Right lobe of liver (tissue), 6 donors: ENCODE measurements at regions not wholly inside any gene's neighbourhood (a gene's known extent, or its start where the extent isn't known, plus 50 kb on each side); places are given as distances from the start of the nearest gene placed in this dataset.
"Not testable (repeated sequence)": the region's sequence is repeated elsewhere in the genome, so short reads cannot be mapped to it uniquely, and the experiment has no call there.

Experiments used
- ATAC-seq, 4 donors: fragments of 200-7000 bp; cut with Tn5 transposase; one replicate each; pipeline ENCODE4 v1.9.1; 2020; ENCODE audit warnings: mild to moderate bottlenecking in 4 of 4, moderate library complexity in 4 of 4
- DNase-seq, 3 donors: peaks; one replicate each; pipeline ENCODE4 v3.0.0-alpha.2; 2020
- H3K27ac ChIP-seq, 3 donors: fragments of 200-600 bp; one replicate each; pipeline ENCODE4 v1.8.0; 2022
- H3K27me3 ChIP-seq, 2 donors: fragments of 200-600 bp; one replicate each; pipeline ENCODE4 v1.8.0; 2022
- H3K36me3 ChIP-seq, 4 donors: fragments of 200-600 bp; sonication (generic) in 1 of 4; one replicate each; pipeline versions ENCODE4 v1.5.1 to v1.8.0; 2017 to 2022; ENCODE audit warnings: control low read depth in 1 of 4
- H3K4me1 ChIP-seq, 4 donors: fragments of 200-600 bp; sonication (generic) in 1 of 4; one replicate each; pipeline versions ENCODE4 v1.5.1 to v1.8.0; 2017 to 2022; ENCODE audit warnings: control low read depth in 1 of 4
- H3K4me3 ChIP-seq, 3 donors: fragments of 200-600 bp; one replicate each; pipeline ENCODE4 v1.8.0; 2022
- H3K9me3 ChIP-seq, 4 donors: fragments of 200-600 bp; sonication (generic) in 1 of 4; one replicate each; pipeline versions ENCODE4 v1.5.1 to v1.8.0; 2017 to 2022; ENCODE audit warnings: control low read depth in 1 of 4
- POLR2A ChIP-seq: fragments of 450-650 bp; IDR thresholded peaks from one replicate; pipeline ENCODE4 v1.6.1; 2017; ENCODE audit warnings: antibody characterized with exemption, mild to moderate bottlenecking
- WGBS: methylation state at CpG from one replicate; pipeline ENCODE4 v1.1.6; 2018; ENCODE audit warnings: low coverage, low lambda C conversion rate; ENCODE audit not compliant: insufficient coverage; ENCODE audit errors: missing lambda C conversion rate; 5-methylcytosine and 5-hydroxymethylcytosine counted together
- intact Hi-C, 2 donors: fragments of 100-400 bp; cut with DNase I; formaldehyde crosslinking; loops; one replicate each; pipeline versions ENCODE4 v1.11.2 to v1.14.1; 2022
- TF ChIP-seq, protein P1 (sequence below), 4 donors: fragments of 200-600 bp in 3 of 4; fragments of 450-650 bp in 1 of 4; IDR thresholded peaks; one replicate each; pipeline versions ENCODE4 v1.5.1 to v1.8.0; 2016 to 2022; ENCODE audit warnings: antibody characterized with exemption in 4 of 4, mild to moderate bottlenecking in 2 of 4
- donor health status: DM: no; HTN: yes; CAD: no.
- donor health status: DM: no; HTN: no; CAD: no.
- donor health status: DM: no; HTN: no; CAD: no.
- donor health status: DM: no; HTN: yes; CAD: no.
- donor health status: DM: no; HTN: yes; CAD: no.

DNA sequence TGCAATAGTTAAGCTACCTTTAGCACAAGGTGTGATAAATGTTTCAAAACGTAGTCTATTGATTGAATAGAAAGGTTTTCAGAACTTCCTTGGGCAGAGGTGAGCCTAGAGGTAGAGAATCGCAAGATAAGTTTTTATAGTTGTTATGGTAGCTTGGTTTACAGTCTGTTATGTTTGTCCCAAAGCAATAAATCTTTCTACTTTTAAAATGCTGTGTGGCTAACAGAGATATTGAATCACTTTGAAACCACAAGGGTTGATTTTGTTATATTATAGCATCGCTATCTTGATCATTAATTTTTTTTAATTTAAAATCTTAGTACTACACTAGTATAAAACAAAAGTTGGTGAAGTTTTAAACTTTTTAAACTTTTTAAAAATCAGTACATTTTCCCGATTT, 126.7 kb downstream of the TMEM182 start:
- no peaks in the 10 kb centered on the region for H3K9me3 ChIP-seq
- H3K27me3 ChIP-seq, result no peaks in the 10 kb centered on the region
- H3K27ac ChIP-seq, result no peak overlapping the region
- TF ChIP-seq POLR2A, result no peak
- TF ChIP-seq, protein P1, sequence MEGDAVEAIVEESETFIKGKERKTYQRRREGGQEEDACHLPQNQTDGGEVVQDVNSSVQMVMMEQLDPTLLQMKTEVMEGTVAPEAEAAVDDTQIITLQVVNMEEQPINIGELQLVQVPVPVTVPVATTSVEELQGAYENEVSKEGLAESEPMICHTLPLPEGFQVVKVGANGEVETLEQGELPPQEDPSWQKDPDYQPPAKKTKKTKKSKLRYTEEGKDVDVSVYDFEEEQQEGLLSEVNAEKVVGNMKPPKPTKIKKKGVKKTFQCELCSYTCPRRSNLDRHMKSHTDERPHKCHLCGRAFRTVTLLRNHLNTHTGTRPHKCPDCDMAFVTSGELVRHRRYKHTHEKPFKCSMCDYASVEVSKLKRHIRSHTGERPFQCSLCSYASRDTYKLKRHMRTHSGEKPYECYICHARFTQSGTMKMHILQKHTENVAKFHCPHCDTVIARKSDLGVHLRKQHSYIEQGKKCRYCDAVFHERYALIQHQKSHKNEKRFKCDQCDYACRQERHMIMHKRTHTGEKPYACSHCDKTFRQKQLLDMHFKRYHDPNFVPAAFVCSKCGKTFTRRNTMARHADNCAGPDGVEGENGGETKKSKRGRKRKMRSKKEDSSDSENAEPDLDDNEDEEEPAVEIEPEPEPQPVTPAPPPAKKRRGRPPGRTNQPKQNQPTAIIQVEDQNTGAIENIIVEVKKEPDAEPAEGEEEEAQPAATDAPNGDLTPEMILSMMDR (IDR thresholded peaks at IDR 0.05), result no peak
- no peak overlapping the region for H3K4me3 ChIP-seq
- no peaks in the 10 kb centered on the region for H3K36me3 ChIP-seq
- intact Hi-C loops, result no loop called here
- WGBS, result 69% methylated on average over 4 of the region's 4 CpGs
- ATAC-seq, result no peak
- H3K4me1 ChIP-seq, result no peaks in the 10 kb centered on the region
- DNase-seq, result no peak

DNA sequence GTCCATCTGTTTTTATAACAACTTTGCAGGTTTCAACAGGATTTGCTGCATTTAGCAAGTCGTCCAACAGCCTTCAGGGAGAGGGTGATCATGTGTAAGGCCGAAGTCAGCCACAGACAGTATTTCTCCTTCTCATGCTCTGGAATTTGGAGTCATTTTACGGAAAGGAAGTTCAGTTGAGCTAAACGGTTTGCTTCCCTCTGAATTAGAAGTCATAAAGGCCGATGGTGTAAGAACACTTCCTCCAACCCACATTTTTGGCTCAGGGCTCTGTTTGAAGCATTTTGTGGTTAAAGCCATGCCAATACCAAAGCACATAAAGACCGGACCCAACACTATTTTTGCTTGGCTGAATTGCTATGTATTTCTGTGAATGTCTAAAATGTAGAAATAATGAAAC, 129.5 kb downstream of the TMEM182 start:
- Histone ChIP-seq H3K27ac (no peak overlapping the region), H3K4me1 (no peaks in the 10 kb centered on the region), H3K27me3 (no peaks in the 10 kb centered on the region), H3K4me3 (no peak overlapping the region), H3K9me3 (no peaks in the 10 kb centered on the region), H3K36me3 (no peaks in the 10 kb centered on the region)
- DNase-seq, result no peak
- intact Hi-C loops, result no loop called here
- TF ChIP-seq POLR2A, result no peak
- TF ChIP-seq, protein P1 (IDR thresholded peaks at IDR 0.05), result no peak
- ATAC-seq, result no peak
- 11% methylated on average over 6 of the region's 6 CpGs for WGBS

DNA sequence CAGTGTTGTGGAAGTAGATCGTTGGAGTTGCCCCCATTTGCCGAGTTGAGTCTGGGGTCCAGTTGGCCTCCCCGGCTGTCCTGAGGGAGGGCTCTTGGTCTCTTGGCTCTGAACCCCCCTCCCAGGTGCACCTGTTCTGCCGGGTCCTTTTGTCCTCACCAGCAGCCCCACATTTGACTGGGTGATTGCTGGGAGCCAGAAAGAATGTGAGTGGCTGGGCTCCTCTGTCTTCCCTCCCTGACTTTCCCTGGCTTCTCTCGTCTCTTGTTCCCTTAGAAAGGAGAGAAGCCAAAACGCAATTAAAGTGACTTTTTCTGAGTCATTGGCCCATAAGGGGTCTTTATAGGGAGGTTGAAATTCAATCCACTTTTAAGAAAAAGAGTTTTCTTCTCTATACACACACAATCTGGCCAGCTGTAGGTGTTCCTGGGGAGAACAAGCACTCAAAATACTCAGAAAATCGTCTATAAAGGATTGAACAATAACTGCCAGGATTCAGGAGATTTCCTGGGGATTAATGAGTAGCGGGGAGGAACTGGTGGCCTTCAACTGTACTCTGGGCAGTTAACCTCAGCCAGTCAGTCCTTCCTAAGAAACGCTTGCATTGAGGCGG, 131.0 kb downstream of the TMEM182 start:
- no peak overlapping the region for H3K4me3 ChIP-seq
- H3K36me3 ChIP-seq, result no peaks in the 10 kb centered on the region
- ATAC-seq (no peak), DNase-seq (no peak)
- H3K27ac ChIP-seq, result no peak overlapping the region
- no peak for TF ChIP-seq POLR2A
- TF ChIP-seq, protein P1 (IDR thresholded peaks at IDR 0.05), result no peak
- intact Hi-C loops, result no loop called here
- 41% methylated on average over 9 of the region's 10 CpGs for WGBS
- H3K4me1 ChIP-seq, result no peaks in the 10 kb centered on the region
- no peaks in the 10 kb centered on the region for H3K27me3 ChIP-seq
- H3K9me3 ChIP-seq, result no peaks in the 10 kb centered on the region

DNA sequence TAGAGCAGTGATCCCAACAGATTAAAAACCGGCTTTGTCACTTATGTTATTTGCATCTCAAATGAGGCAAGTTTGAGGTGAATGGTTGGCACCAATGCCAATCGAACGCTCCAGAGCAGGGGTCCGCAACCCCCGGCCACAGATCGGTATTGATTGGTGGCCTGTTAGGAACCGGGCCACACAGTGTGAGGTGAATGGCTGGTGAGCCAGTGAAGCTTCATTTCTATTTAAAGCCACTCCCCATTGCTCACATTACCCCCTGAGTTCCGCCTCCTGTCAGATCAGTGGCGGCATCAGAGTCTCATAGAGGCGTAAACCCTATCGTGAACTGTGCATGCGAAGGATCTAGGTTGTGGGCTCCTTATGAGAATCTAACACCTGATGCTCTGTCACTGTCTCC, 132.0 kb downstream of the TMEM182 start:
- Histone ChIP-seq H3K27ac (no peak overlapping the region), H3K4me1 (no peaks in the 10 kb centered on the region), H3K9me3 (no peaks in the 10 kb centered on the region), H3K4me3 (no peak overlapping the region), H3K36me3 (no peaks in the 10 kb centered on the region), H3K27me3 (no peaks in the 10 kb centered on the region)
- DNase-seq (no peak), ATAC-seq (no peak)
- WGBS, result 75% methylated on average over 6 of the region's 12 CpGs
- intact Hi-C loops, result no loop called here
- TF ChIP-seq, protein P1 (IDR thresholded peaks at IDR 0.05), result no peak
- no peak for TF ChIP-seq POLR2A

DNA sequence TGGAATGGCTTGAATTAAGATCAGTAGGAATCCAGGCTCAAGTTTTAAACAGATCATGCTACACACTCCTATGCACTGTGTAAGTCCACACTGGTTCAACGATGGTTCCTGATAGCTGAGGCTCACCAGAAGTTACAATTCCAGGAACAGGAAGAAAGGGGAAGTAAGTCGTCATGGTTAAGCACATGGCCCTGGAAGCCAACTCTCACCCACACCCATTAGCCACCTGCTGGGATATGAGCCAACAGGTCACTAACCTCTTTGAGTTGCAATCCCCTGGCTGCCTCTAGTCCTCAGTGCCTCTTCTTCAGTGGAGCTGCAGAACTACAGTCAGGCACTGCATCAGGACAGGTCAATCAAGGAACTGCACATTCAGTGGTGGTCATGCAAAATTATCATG, 133.5 kb downstream of the TMEM182 start:
- Histone ChIP-seq H3K27ac (no peak overlapping the region), H3K27me3 (no peaks in the 10 kb centered on the region), H3K36me3 (no peaks in the 10 kb centered on the region), H3K4me1 (no peaks in the 10 kb centered on the region), H3K4me3 (no peak overlapping the region), H3K9me3 (no peaks in the 10 kb centered on the region)
- intact Hi-C loops, result no loop called here
- TF ChIP-seq POLR2A, result no peak
- TF ChIP-seq, protein P1 (IDR thresholded peaks at IDR 0.05), result no peak
- WGBS, result 54% methylated on average over 2 of the region's 2 CpGs
- DNase-seq, result no peak
- peak in 2 of 4 donors; percentile 15 for ATAC-seq

DNA sequence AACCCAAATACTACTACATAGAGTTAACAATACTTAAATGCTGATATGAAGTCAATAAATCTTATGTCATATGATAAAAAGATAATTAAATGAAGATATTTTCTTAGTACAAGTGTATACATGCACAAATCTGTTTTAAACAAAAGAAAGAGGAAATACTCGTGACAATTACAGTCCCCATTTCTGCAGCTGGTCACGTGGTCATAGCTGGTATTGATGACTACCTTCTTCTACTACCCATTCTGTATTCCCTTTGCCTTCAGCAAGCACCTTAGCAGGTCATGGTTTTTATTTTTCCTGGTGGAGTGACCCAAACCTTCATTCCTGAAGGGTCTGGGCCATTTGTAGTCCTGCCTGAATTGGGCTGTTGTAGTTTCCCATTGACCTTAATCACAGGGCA, 147.4 kb downstream of the TMEM182 start:
- H3K4me3 ChIP-seq, DNase-seq, H3K36me3 ChIP-seq, H3K9me3 ChIP-seq, H3K4me1 ChIP-seq, intact Hi-C loops, ATAC-seq, H3K27me3 ChIP-seq, H3K27ac ChIP-seq: not testable (repeated sequence)
- WGBS, result 40% methylated on average over 2 of the region's 2 CpGs
